Trophoblast cell (in vitro differentiated cells and primary cell): ENCODE measurements at regions not wholly inside any gene's neighbourhood (a gene's known extent, or its start where the extent isn't known, plus 50 kb on each side); places are given as distances from the start of the nearest gene placed in this dataset.
A peak's percentile ranks its signal among the peaks of the same experiment; 100 is the strongest.

ENCODE experiments used
- DNase-seq, 2 donors: peaks; one replicate each; pipeline ENCODE4 v3.0.0-alpha.2; 2016
- H2AFZ ChIP-seq: 2 replicates; pipeline ENCODE4 v1.6.1; 2013; ENCODE audit warnings: low read length, moderate library complexity, mild to moderate bottlenecking; ENCODE audit not compliant: insufficient read depth, poor library complexity
- H2AK5ac ChIP-seq: 2 replicates; pipeline ENCODE4 v1.6.1; 2013; ENCODE audit warnings: mild to moderate bottlenecking, low read length
- H2BK120ac ChIP-seq: 2 replicates; pipeline ENCODE4 v1.6.1; 2013; ENCODE audit warnings: low read length, mild to moderate bottlenecking, moderate library complexity; ENCODE audit not compliant: insufficient read depth, poor library complexity
- H2BK12ac ChIP-seq: 2 replicates; pipeline ENCODE4 v1.6.1; 2013; ENCODE audit warnings: mild to moderate bottlenecking, low read length, moderate library complexity
- H2BK5ac ChIP-seq: 2 replicates; pipeline ENCODE4 v1.6.1; 2013; ENCODE audit warnings: low read length, low read depth, moderate library complexity, mild to moderate bottlenecking; ENCODE audit not compliant: poor library complexity
- H3K14ac ChIP-seq: 2 replicates; pipeline ENCODE4 v1.6.1; 2013; ENCODE audit warnings: mild to moderate bottlenecking, low read length
- H3K18ac ChIP-seq: 2 replicates; pipeline ENCODE4 v1.6.1; 2013; ENCODE audit warnings: mild to moderate bottlenecking, low read length
- H3K23ac ChIP-seq: 2 replicates; pipeline ENCODE4 v1.6.1; 2013; ENCODE audit warnings: low read length
- H3K27ac ChIP-seq: 2 replicates; pipeline ENCODE4 v1.5.1; 2013; ENCODE audit warnings: low read depth, mild to moderate bottlenecking, inconsistent platforms, low read length, moderate library complexity
- H3K27me3 ChIP-seq: 2 replicates; pipeline ENCODE4 v1.6.1; 2013; ENCODE audit warnings: inconsistent platforms, mild to moderate bottlenecking, low read length, moderate library complexity; ENCODE audit not compliant: insufficient read depth
- H3K36me3 ChIP-seq, 2 experiments: 1 replicate in 1 of 2; 2 replicates in 1 of 2; pipeline ENCODE4 v1.6.1; 2013; ENCODE audit warnings: low read length in 2 of 2, mild to moderate bottlenecking in 2 of 2, moderate library complexity in 1 of 2; ENCODE audit not compliant: insufficient read depth in 2 of 2, control insufficient read depth in 1 of 2
- H3K4ac ChIP-seq: 2 replicates; pipeline ENCODE4 v1.6.1; 2013; ENCODE audit warnings: low read depth, mild to moderate bottlenecking, low read length, moderate library complexity
- H3K4me1 ChIP-seq, 2 experiments: 1 replicate in 1 of 2; 2 replicates in 1 of 2; pipeline ENCODE4 v1.6.1; 2013; ENCODE audit warnings: low read length in 2 of 2, mild to moderate bottlenecking in 2 of 2, moderate library complexity in 1 of 2; ENCODE audit not compliant: insufficient read depth in 2 of 2, control insufficient read depth in 1 of 2
- H3K4me2 ChIP-seq: 2 replicates; pipeline ENCODE4 v1.6.1; 2013; ENCODE audit warnings: inconsistent platforms, mild to moderate bottlenecking, low read length, moderate library complexity
- H3K4me3 ChIP-seq: 2 replicates; pipeline ENCODE4 v1.5.1; 2013; ENCODE audit warnings: mild to moderate bottlenecking, low read depth, low read length, inconsistent platforms
- H3K79me1 ChIP-seq: one replicate; pipeline ENCODE4 v1.6.1; 2013; ENCODE audit warnings: low read length
- H3K79me2 ChIP-seq: 2 replicates; pipeline ENCODE4 v1.6.1; 2013; ENCODE audit warnings: low read length, mild to moderate bottlenecking; ENCODE audit not compliant: control insufficient read depth, insufficient read depth, poor library complexity
- H3K9ac ChIP-seq: 2 replicates; pipeline ENCODE4 v1.6.1; 2013; ENCODE audit warnings: mild to moderate bottlenecking, low read length
- H3K9me3 ChIP-seq: 2 replicates; pipeline ENCODE4 v1.6.1; 2013; ENCODE audit warnings: low read depth, mild to moderate bottlenecking, control low read depth, inconsistent platforms, low read length; ENCODE audit not compliant: insufficient read depth
- H4K12ac ChIP-seq: 2 replicates; pipeline ENCODE4 v1.6.1; 2013; ENCODE audit warnings: low read depth, mild to moderate bottlenecking, low read length, moderate library complexity
- H4K8ac ChIP-seq: 2 replicates; pipeline ENCODE4 v1.6.1; 2013; ENCODE audit warnings: low read depth, mild to moderate bottlenecking, low read length, moderate library complexity
- H4K91ac ChIP-seq: one replicate; pipeline ENCODE4 v1.6.1; 2013; ENCODE audit warnings: low read depth, mild to moderate bottlenecking, low read length, moderate library complexity
- WGBS: extraction: QIAGEN DNeasy Blood & Tissue Kit; methylation state at CpG from one replicate; pipeline ENCODE4 v1.1.7; 2013; ENCODE audit warnings: missing lambda C conversion rate; ENCODE audit not compliant: insufficient read length, insufficient coverage; ENCODE audit errors: extremely low coverage; 5-methylcytosine and 5-hydroxymethylcytosine counted together

DNA sequence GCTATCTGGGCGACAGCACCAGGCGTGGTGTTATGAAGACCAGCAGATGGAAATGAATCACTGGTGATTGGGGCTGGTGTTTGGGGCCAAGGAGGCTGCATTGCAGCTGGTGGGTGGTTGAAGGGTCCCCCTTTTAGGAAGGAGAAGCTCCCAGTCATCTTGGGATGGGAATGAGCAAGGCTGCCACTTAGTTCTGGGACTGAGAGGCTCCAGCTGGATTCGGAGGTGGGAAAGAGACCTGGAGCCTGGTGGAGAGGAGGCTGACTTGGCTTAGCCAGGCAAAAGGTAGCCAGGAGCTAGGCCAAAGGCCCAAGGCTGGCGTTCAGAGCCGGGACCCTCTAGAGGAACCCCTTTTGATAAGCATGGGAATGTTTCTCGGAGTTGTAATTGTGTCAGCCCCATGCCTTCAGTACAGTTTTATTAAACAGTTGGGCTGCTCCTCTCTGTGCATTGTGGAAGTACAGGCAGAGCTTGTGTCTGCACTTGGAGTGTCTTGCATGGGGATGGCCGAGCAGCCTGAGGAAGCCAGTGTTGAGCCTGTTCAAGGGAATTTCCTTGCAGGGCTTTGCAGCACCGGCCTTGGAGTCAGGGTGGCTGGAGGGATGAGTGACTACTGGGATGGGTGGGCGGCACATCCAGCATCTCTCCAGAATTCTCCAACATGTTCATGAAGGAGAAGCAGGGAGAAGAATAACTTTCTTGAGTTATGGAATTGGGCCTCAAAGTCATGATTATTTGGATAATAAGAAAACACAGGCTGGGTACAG lies 234.9 kb downstream of the BAMBI start:
- H4K91ac ChIP-seq = no peak overlapping the region
- no peaks in the 10 kb centered on the region for H3K27me3 ChIP-seq
- H3K9ac ChIP-seq = no peak overlapping the region
- no peak overlapping the region for H2BK5ac ChIP-seq
- no peak overlapping the region for H3K4me2 ChIP-seq
- H3K79me1 ChIP-seq = no peaks in the 10 kb centered on the region
- H3K4me1 ChIP-seq = no peaks in the 10 kb centered on the region
- no peak overlapping the region for H4K12ac ChIP-seq
- H3K18ac ChIP-seq = no peak overlapping the region
- no peak overlapping the region for H3K23ac ChIP-seq
- no peak overlapping the region for H2AFZ ChIP-seq
- H2BK120ac ChIP-seq = peak overlapping the region; percentile 57
- no peaks in the 10 kb centered on the region for H3K79me2 ChIP-seq
- WGBS = no CpG with 5 or more reads among the region's 9 CpGs
- no peak overlapping the region for H3K4ac ChIP-seq
- no peaks in the 10 kb centered on the region for H3K9me3 ChIP-seq
- no peak overlapping the region for H3K27ac ChIP-seq
- peak overlapping the region; percentile 68 for H2BK12ac ChIP-seq
- H3K36me3 ChIP-seq = no peaks in the 10 kb centered on the region
- H3K14ac ChIP-seq = no peak overlapping the region
- no peak overlapping the region for H4K8ac ChIP-seq
- H2AK5ac ChIP-seq = no peak overlapping the region
- no peak for DNase-seq
- no peak overlapping the region for H3K4me3 ChIP-seq

DNA sequence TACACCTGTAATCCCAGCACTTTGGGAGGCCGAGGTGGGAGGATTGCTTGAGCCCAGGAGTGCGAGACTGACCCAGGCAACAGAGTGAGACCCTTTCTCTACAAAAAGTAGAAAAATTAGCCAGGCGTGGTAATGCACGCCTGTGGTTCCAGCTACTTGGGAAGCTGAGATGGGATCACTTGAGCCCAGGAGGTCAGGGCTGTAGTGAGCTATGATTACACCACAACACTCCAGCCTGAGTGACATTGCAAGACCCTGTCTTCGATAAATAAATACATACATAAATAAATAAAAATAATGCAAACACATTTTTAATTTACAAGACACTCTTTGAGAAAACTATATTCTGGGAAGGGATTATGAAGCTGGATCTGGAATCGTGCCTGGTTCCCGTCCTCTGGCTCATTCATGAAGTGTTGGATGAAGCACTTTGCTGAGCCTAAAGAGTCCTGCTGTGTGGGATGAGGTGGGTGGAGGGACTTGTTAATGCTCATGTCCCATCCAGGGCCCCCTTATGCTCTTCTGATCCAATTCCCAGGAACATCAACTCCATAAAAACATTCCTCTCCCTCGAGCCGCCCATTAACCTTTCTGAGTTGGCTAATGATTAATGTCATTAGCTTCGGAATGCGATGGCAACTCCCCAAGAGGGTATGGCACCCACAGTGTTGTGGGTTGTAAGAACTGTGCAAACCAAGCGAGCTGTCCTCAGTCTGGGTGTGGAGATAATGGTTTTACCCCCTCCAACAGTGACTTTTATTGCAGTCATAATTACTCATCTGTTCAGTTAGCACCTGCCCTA lies 236.3 kb downstream of the BAMBI start:
- H2AK5ac ChIP-seq = no peak overlapping the region
- no peak for DNase-seq
- no peak overlapping the region for H4K91ac ChIP-seq
- WGBS = no CpG with 5 or more reads among the region's 12 CpGs
- H2BK12ac ChIP-seq = no peak overlapping the region
- H3K4ac ChIP-seq = no peak overlapping the region
- H3K27me3 ChIP-seq = no peaks in the 10 kb centered on the region
- H3K4me3 ChIP-seq = no peak overlapping the region
- H3K4me1 ChIP-seq = no peaks in the 10 kb centered on the region
- no peak overlapping the region for H2AFZ ChIP-seq
- H3K9me3 ChIP-seq = no peaks in the 10 kb centered on the region
- no peak overlapping the region for H3K9ac ChIP-seq
- H3K14ac ChIP-seq = no peak overlapping the region
- no peaks in the 10 kb centered on the region for H3K36me3 ChIP-seq
- H3K27ac ChIP-seq = no peak overlapping the region
- no peak overlapping the region for H3K23ac ChIP-seq
- H3K79me2 ChIP-seq = no peaks in the 10 kb centered on the region
- H4K12ac ChIP-seq = no peak overlapping the region
- no peak overlapping the region for H3K4me2 ChIP-seq
- H3K79me1 ChIP-seq = no peaks in the 10 kb centered on the region
- H4K8ac ChIP-seq = no peak overlapping the region
- no peak overlapping the region for H2BK5ac ChIP-seq
- no peak overlapping the region for H3K18ac ChIP-seq
- no peak overlapping the region for H2BK120ac ChIP-seq

DNA sequence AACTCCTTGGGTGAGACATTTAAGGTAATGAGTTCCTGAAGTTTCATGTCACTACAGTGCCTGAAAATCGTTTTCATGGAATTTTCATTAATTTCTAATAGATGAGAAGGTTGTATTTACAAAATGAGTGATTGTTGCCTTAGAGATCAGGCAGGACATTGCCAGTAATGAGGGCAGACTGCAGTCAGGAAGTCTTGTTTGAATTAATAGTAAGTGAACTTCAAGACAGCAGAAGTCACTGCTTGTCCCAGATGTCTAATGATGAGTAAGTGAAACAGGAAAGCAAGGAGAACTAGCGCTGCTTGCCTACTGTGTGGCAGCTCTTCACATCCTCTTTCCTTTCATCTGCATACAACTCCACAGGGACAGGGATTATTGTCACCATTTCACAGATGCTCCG lies 237.4 kb downstream of the BAMBI start:
- no peak overlapping the region for H3K9ac ChIP-seq
- H2BK120ac ChIP-seq = no peak overlapping the region
- no peaks in the 10 kb centered on the region for H3K36me3 ChIP-seq
- no peak overlapping the region for H2AFZ ChIP-seq
- H3K79me2 ChIP-seq = no peaks in the 10 kb centered on the region
- no peak overlapping the region for H4K12ac ChIP-seq
- H3K27ac ChIP-seq = no peak overlapping the region
- H3K4me1 ChIP-seq = no peaks in the 10 kb centered on the region
- H2BK12ac ChIP-seq = no peak overlapping the region
- H2BK5ac ChIP-seq = no peak overlapping the region
- H3K4me2 ChIP-seq = no peak overlapping the region
- WGBS = no CpG with 5 or more reads among the region's 3 CpGs
- no peak for DNase-seq
- H3K18ac ChIP-seq = no peak overlapping the region
- no peaks in the 10 kb centered on the region for H3K27me3 ChIP-seq
- no peaks in the 10 kb centered on the region for H3K9me3 ChIP-seq
- no peak overlapping the region for H4K8ac ChIP-seq
- no peak overlapping the region for H4K91ac ChIP-seq
- H3K79me1 ChIP-seq = no peaks in the 10 kb centered on the region
- H3K14ac ChIP-seq = no peak overlapping the region
- H2AK5ac ChIP-seq = no peak overlapping the region
- H3K4me3 ChIP-seq = no peak overlapping the region
- no peak overlapping the region for H3K23ac ChIP-seq
- H3K4ac ChIP-seq = no peak overlapping the region

DNA sequence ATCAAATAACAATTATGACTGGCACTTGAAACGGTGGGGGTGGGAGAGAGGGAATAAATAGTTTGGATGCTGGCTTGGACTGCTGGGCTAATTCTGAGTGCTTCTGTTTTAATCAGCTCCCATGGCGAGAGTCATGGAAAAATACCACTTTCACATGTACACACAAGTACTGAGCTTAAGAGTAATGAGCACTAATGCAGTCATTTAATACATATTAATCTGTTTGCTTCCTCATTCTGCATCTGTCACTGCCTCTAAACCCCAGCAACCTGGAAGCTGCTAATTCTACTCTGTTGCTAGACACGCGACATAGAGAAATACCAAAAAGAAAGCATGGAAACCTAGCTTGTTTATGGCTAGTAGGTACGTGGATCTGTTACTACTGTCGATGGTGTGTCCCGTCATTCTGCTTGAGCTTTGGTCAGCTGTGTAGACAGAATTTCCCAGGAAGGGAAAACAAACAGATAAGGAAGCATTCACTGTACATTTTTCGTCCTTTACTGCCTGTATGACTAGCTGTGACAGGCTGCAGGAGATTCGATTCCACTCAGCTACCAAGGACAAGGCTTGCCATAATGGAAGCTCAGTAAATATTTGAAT lies 238.8 kb downstream of the BAMBI start:
- Histone ChIP-seq H3K14ac (no peak overlapping the region), H3K9ac (no peak overlapping the region), H3K79me2 (no peaks in the 10 kb centered on the region), H3K4me3 (no peak overlapping the region), H2AK5ac (no peak overlapping the region), H3K27me3 (no peaks in the 10 kb centered on the region), H3K9me3 (no peaks in the 10 kb centered on the region), H3K4me2 (no peak overlapping the region), H4K91ac (no peak overlapping the region), H3K4ac (no peak overlapping the region), H2BK12ac (no peak overlapping the region), H2BK5ac (no peak overlapping the region), H4K8ac (no peak overlapping the region), H3K18ac (no peak overlapping the region), H3K79me1 (no peaks in the 10 kb centered on the region), H4K12ac (no peak overlapping the region), H2BK120ac (no peak overlapping the region), H3K36me3 (no peaks in the 10 kb centered on the region), H3K23ac (no peak overlapping the region), H2AFZ (no peak overlapping the region), H3K27ac (no peak overlapping the region), H3K4me1 (no peaks in the 10 kb centered on the region)
- no peak for DNase-seq
- no CpG with 5 or more reads among the region's 9 CpGs for WGBS
